ENCODE measurements at regions not wholly inside any gene's neighbourhood (a gene's known extent, or its start where the extent isn't known, plus 50 kb on each side); places are given as distances from the start of the nearest gene placed in this dataset.
"Not testable (repeated sequence)": the region's sequence is repeated elsewhere in the genome, so short reads cannot be mapped to it uniquely, and the experiment has no call there.

GRCh38 chr10:21385996-21386585 lies 139.4 kb downstream of the SKIDA1 start:
- ChIA-PET POLR2A (no interaction called here), CTCF (no interaction called here)
- TF ChIP-seq, protein P1, sequence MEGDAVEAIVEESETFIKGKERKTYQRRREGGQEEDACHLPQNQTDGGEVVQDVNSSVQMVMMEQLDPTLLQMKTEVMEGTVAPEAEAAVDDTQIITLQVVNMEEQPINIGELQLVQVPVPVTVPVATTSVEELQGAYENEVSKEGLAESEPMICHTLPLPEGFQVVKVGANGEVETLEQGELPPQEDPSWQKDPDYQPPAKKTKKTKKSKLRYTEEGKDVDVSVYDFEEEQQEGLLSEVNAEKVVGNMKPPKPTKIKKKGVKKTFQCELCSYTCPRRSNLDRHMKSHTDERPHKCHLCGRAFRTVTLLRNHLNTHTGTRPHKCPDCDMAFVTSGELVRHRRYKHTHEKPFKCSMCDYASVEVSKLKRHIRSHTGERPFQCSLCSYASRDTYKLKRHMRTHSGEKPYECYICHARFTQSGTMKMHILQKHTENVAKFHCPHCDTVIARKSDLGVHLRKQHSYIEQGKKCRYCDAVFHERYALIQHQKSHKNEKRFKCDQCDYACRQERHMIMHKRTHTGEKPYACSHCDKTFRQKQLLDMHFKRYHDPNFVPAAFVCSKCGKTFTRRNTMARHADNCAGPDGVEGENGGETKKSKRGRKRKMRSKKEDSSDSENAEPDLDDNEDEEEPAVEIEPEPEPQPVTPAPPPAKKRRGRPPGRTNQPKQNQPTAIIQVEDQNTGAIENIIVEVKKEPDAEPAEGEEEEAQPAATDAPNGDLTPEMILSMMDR (IDR thresholded peaks at IDR 0.05; ENCODE audit: control extremely low read depth, extremely low read depth, low read depth, missing control alignments), result no peak
- no peak for DNase-seq (ENCODE audit: extremely low spot score)

DNA sequence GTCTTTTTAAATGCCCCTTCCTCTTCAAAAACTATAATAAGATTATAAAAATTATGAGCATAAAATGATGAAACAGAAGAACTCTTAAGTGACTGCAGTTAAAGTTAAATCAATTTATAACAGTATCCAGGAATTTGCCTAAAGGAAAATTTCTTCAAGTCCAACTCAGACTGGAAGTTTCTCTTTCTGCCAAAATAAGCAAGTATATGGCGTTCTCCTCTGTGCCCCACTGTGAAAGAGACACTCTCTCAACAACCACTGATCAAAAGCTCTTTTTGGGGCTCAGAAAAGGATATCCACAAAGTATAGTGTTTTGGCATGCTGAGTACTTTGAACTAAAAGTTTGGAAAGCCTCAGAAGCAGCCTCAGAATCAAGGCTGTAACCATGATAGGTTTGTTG lies 139.9 kb downstream of the SKIDA1 start:
- POLR2A ChIA-PET, result no interaction called here
- no peak for DNase-seq (ENCODE audit: extremely low spot score)
- TF ChIP-seq, protein P1 (IDR thresholded peaks at IDR 0.05; ENCODE audit: control extremely low read depth, extremely low read depth, low read depth, missing control alignments), result no peak
- CTCF ChIA-PET, result no interaction called here

DNA sequence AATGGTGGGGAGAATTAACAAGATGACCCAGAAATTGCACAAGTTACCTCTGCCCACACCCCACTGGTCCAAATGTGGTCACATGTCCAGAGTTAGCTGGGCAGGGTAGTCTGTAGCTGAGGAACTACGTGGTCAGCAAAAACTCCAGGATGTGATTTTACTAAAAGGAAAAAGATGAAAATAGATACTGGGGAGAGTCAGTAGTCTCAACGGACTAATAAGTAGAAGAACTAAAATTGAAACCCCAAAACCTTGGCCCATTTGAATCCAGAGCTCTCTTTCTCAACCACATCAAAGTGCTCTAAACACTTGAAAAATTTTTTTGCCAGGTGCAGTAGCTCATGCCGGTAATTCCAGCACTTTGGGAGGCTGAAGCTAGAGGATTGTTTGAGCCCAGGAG lies 146.3 kb downstream of the SKIDA1 start:
- TF ChIP-seq, protein P1 (IDR thresholded peaks at IDR 0.05; ENCODE audit: control extremely low read depth, extremely low read depth, low read depth, missing control alignments), result no peak
- ChIA-PET CTCF (interaction anchor here (0.7 to 1.3 kb wide), 2 partner anchors 10 to 12 kb away, joined by 3 to 4 read pairs; no protein-coding TSS in a partner anchor), POLR2A (no interaction called here)
- no peak for DNase-seq (ENCODE audit: extremely low spot score)

DNA sequence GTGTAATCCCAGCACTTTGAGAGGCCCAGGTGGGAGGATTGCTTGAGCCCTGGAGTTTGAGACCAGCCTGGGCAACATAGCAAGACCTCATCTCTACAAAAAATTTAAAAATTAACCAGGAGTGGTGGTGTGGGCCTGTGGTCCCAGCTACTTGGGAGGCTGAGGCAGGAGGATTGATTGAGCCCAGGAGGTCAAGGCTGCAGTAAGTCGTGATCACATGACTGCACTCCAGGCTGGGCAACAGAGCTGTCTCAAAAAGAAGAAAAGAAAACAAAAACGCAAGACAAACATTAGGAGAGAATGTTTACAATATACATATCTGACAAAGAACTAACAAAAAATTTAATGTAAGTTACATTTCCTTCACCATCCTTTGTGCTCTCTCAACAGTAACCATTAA lies 150.2 kb downstream of the SKIDA1 start:
- DNase-seq (ENCODE audit: extremely low spot score); POLR2A ChIA-PET: not testable (repeated sequence)
- CTCF ChIA-PET, result interaction anchor here (0.9 kb wide), 1 partner anchor 103 kb away, joined by 3 read pairs; no protein-coding TSS in a partner anchor

GRCh38 chr10:21373881-21374280 lies 151.6 kb downstream of the SKIDA1 start:
- DNase-seq (ENCODE audit: extremely low spot score); POLR2A ChIA-PET; CTCF ChIA-PET: not testable (repeated sequence)

GRCh38 chr10:21372651-21373410 lies 152.7 kb downstream of the SKIDA1 start:
- CTCF ChIA-PET, result interaction anchor here (0.9 kb wide), 1 partner anchor 14 kb away, joined by 3 read pairs; no protein-coding TSS in a partner anchor
- POLR2A ChIA-PET, result no interaction called here
- TF ChIP-seq, protein P1 (IDR thresholded peaks at IDR 0.05; ENCODE audit: control extremely low read depth, extremely low read depth, low read depth, missing control alignments), result no peak
- DNase-seq (ENCODE audit: extremely low spot score), result peak; percentile 43

- TF ChIP-seq, protein P1 (IDR thresholded peaks at IDR 0.05; ENCODE audit: control extremely low read depth, extremely low read depth, low read depth, missing control alignments), result no peak
- no peak for DNase-seq (ENCODE audit: extremely low spot score)
- ChIA-PET POLR2A (no interaction called here), CTCF (interaction anchor here (1.0 to 1.7 kb wide), 3 partner anchors 10 to 59 kb away, joined by 3 to 4 read pairs (median 3); no protein-coding TSS in a partner anchor)
Measured at GRCh38 chr10:21369697-21370096, 155.8 kb downstream of the SKIDA1 start.

Measured in GM10248 (cell line).